Spleen (tissue), 7 donors: ENCODE measurements at regions not wholly inside any gene's neighbourhood (a gene's known extent, or its start where the extent isn't known, plus 50 kb on each side); places are given as distances from the start of the nearest gene placed in this dataset.

Experiments used
- POLR2A ChIP-seq, 3 donors: fragments of 450-650 bp; IDR thresholded peaks; one replicate each; pipeline ENCODE4 v1.5.1; 2017; ENCODE audit warnings: antibody characterized with exemption in 3 of 3, mild to moderate bottlenecking in 1 of 3
- TF ChIP-seq, protein P1 (sequence below), 11 experiments: fragments of 200-600 bp in 7 of 11; fragments of 450-650 bp in 4 of 11; sonication (generic) in 4 of 11; IDR thresholded peaks in 8 of 11; conservative IDR thresholded peaks in 3 of 11; 1 replicate in 7 of 11; 2 replicates in 4 of 11; pipeline versions ENCODE4 v1.4.0 to v1.8.0; 2016 to 2021; ENCODE audit warnings: antibody characterized with exemption in 11 of 11, inconsistent platforms in 4 of 11, mild to moderate bottlenecking in 1 of 11
- donor health status: DM: no; HTN: no; CAD: no; lungs with moderate emphysema.
- donor health status: DM: no; HTN: no; CAD: no.
- donor health status: DM: no; HTN: no; CAD: no.

DNA sequence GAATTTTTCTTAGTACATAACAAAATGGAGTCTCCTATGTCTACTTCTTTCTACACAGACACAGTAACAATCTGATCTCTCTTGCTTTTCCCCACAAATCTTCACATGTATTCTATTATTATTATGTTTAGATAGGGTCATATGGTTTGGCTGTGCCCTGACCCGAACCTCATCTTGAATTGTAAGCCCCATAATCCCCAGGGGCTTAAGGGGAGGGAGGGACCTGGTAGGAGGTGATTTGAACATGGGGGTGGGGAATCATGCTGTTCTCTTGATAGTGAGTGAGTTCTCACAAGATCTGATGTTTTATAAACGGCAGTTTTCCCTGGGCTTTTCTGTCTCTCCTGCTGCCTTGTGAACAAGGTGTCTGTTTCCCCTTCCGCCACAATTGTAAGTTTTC lies 86.7 kb upstream of the SELENOK start:
- TF ChIP-seq, protein P1, sequence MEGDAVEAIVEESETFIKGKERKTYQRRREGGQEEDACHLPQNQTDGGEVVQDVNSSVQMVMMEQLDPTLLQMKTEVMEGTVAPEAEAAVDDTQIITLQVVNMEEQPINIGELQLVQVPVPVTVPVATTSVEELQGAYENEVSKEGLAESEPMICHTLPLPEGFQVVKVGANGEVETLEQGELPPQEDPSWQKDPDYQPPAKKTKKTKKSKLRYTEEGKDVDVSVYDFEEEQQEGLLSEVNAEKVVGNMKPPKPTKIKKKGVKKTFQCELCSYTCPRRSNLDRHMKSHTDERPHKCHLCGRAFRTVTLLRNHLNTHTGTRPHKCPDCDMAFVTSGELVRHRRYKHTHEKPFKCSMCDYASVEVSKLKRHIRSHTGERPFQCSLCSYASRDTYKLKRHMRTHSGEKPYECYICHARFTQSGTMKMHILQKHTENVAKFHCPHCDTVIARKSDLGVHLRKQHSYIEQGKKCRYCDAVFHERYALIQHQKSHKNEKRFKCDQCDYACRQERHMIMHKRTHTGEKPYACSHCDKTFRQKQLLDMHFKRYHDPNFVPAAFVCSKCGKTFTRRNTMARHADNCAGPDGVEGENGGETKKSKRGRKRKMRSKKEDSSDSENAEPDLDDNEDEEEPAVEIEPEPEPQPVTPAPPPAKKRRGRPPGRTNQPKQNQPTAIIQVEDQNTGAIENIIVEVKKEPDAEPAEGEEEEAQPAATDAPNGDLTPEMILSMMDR (IDR thresholded peaks at IDR 0.05 in 8 of 11, conservative IDR thresholded peaks at IDR 0.05 in 3 of 11), result no peak
- no peak for TF ChIP-seq POLR2A (IDR thresholded peaks at IDR 0.05)
